Calu3 (cell line): ENCODE measurements at regions not wholly inside any gene's neighbourhood (a gene's known extent, or its start where the extent isn't known, plus 50 kb on each side); places are given as distances from the start of the nearest gene placed in this dataset.

Source experiments
- BruUV-seq: library from RNA; stranded (reverse); fragments of 400-500 nt; replicated peaks from 2 replicates; lab custom pipeline; 2021; lab: Mats Ljungman, UMichigan
- CTCF ChIA-PET: fragments of 300-600 bp; sonication (Branson Sonifier 250); formaldehyde crosslinking; loops from one replicate; lab custom pipeline; 2022; ENCODE audit warnings: antibody characterized with exemption; lab: Charles Lee
- DNase-seq: peaks from one replicate; pipeline ENCODE4 v3.0.0; 2022
- H3K27ac Mint-ChIP-seq: one replicate; pipeline ENCODE4 v1.8.0; 2022; ENCODE audit warnings: mixed read lengths; ENCODE audit not compliant: unreplicated experiment
- H3K27me3 Mint-ChIP-seq: one replicate; pipeline ENCODE4 v1.8.0; 2022; ENCODE audit warnings: mixed read lengths; ENCODE audit not compliant: unreplicated experiment
- H3K36me3 Mint-ChIP-seq: one replicate; pipeline ENCODE4 v1.8.0; 2022; ENCODE audit warnings: mild to moderate bottlenecking, moderate library complexity, mixed read lengths; ENCODE audit not compliant: insufficient read depth, unreplicated experiment
- H3K4me1 Mint-ChIP-seq: one replicate; pipeline ENCODE4 v1.8.0; 2022; ENCODE audit warnings: mild to moderate bottlenecking, low read depth, mixed read lengths; ENCODE audit not compliant: unreplicated experiment
- H3K4me3 Mint-ChIP-seq: one replicate; pipeline ENCODE4 v1.8.0; 2022; ENCODE audit warnings: mild to moderate bottlenecking, low read depth, moderate library complexity, mixed read lengths; ENCODE audit not compliant: unreplicated experiment
- H3K9me3 Mint-ChIP-seq: one replicate; pipeline ENCODE4 v1.8.0; 2022; ENCODE audit warnings: low read depth, mixed read lengths; ENCODE audit not compliant: unreplicated experiment
- CTCF ChIP-seq: fragments of 200-600 bp; IDR thresholded peaks from one replicate; pipeline ENCODE4 v1.8.0; 2022; ENCODE audit warnings: antibody characterized with exemption; ENCODE audit not compliant: unreplicated experiment
- intact Hi-C: fragments of 100-400 bp; cut with micrococcal nuclease; formaldehyde crosslinking; loops from one replicate; pipeline ENCODE4 v1.10.0; 2022; ENCODE audit not compliant: unreplicated experiment

GRCh38 chr6:23608931-23609435 lies 517.0 kb upstream of the NRSN1 start:
- BruUV-seq: no TSS peak

GRCh38 chr6:23611776-23612381 lies 514.1 kb upstream of the NRSN1 start:
- no peak for DNase-seq
- Mint-ChIP-seq H3K36me3 (no peaks in the 10 kb centered on the region), H3K27ac (no peak overlapping the region), H3K9me3 (peaks cover 3% of the 10 kb centered on the region), H3K4me3 (no peak overlapping the region), H3K4me1 (no peaks in the 10 kb centered on the region), H3K27me3 (no peaks in the 10 kb centered on the region)
- no TSS peak for BruUV-seq
- TF ChIP-seq CTCF: no peak
- intact Hi-C loops: no loop called here
- CTCF ChIA-PET: no interaction called here

More at GRCh38 chr6:23608931-23609435, 517.0 kb upstream of the NRSN1 start:
- intact Hi-C loops: no loop called here
- Mint-ChIP-seq H3K9me3 (peaks cover 3% of the 10 kb centered on the region), H3K36me3 (no peaks in the 10 kb centered on the region), H3K27ac (no peak overlapping the region), H3K4me3 (no peak overlapping the region), H3K27me3 (no peaks in the 10 kb centered on the region), H3K4me1 (no peaks in the 10 kb centered on the region)
- CTCF ChIA-PET: interaction anchor here (0.8 kb wide), 1 partner anchor 27 kb away, joined by 3 read pairs; no protein-coding TSS in a partner anchor
- no peak for TF ChIP-seq CTCF
- DNase-seq: no peak

- no peaks in the 10 kb centered on the region for H3K4me1 Mint-ChIP-seq
Observed at GRCh38 chr6:23618366-23618765, 507.6 kb upstream of the NRSN1 start.

GRCh38 chr6:23620911-23621401 lies 505.1 kb upstream of the NRSN1 start:
- no TSS peak for BruUV-seq
- CTCF ChIA-PET: no interaction called here
- no peaks in the 10 kb centered on the region for H3K36me3 Mint-ChIP-seq
- intact Hi-C loops: no loop called here
- TF ChIP-seq CTCF: no peak
- H3K4me3 Mint-ChIP-seq: no peak overlapping the region
- H3K4me1 Mint-ChIP-seq: no peaks in the 10 kb centered on the region
- H3K27me3 Mint-ChIP-seq: no peaks in the 10 kb centered on the region
- H3K9me3 Mint-ChIP-seq: peaks cover 7% of the 10 kb centered on the region
- DNase-seq: no peak
- H3K27ac Mint-ChIP-seq: no peak overlapping the region

More at GRCh38 chr6:23618366-23618765, 507.6 kb upstream of the NRSN1 start:
- no peak for TF ChIP-seq CTCF
- DNase-seq: no peak
- H3K27ac Mint-ChIP-seq: no peak overlapping the region
- intact Hi-C loops: no loop called here
- BruUV-seq: no TSS peak
- H3K4me3 Mint-ChIP-seq: no peak overlapping the region
- H3K27me3 Mint-ChIP-seq: no peaks in the 10 kb centered on the region
- CTCF ChIA-PET: no interaction called here
- H3K9me3 Mint-ChIP-seq: peaks cover 7% of the 10 kb centered on the region
- no peaks in the 10 kb centered on the region for H3K36me3 Mint-ChIP-seq
